ENCODE measurements at regions not wholly inside any gene's neighbourhood (a gene's known extent, or its start where the extent isn't known, plus 50 kb on each side); places are given as distances from the start of the nearest gene placed in this dataset.
A peak's percentile ranks its signal among the peaks of the same experiment; 100 is the strongest.

GRCh38 chr9:21570643-21571275, 88.6 kb upstream of the IFNE start:
- no peak for DNase-seq (ENCODE audit: low read depth in 1 of 2, low spot score in 1 of 2)
- Histone ChIP-seq H3K9me3 (ENCODE audit: low read depth) (no peaks in the 10 kb centered on the region), H3K27ac (no peak overlapping the region), H3K4me1 (ENCODE audit: low read depth) (no peaks in the 10 kb centered on the region), H3K36me3 (no peaks in the 10 kb centered on the region), H3K27me3 (peaks cover 5% of the 10 kb centered on the region), H3K4me3 (no peak overlapping the region)
- TF ChIP-seq CTCF (IDR thresholded peaks at IDR 0.05; ENCODE audit: low read depth, low read length), result no peak

- no peak for TF ChIP-seq CTCF (IDR thresholded peaks at IDR 0.05; ENCODE audit: low read depth, low read length)
Measured at GRCh38 chr9:21574261-21574660, 92.1 kb upstream of the IFNE start.

GRCh38 chr9:21576331-21577189, 94.4 kb upstream of the IFNE start:
- peak in 1 of 2 donors; percentile 95 for DNase-seq (ENCODE audit: low read depth in 1 of 2, low spot score in 1 of 2)
- TF ChIP-seq CTCF (IDR thresholded peaks at IDR 0.05; ENCODE audit: low read depth, low read length), result no peak
- no peaks in the 10 kb centered on the region for H3K27me3 ChIP-seq
- H3K27ac ChIP-seq, result no peak overlapping the region
- H3K36me3 ChIP-seq, result no peaks in the 10 kb centered on the region
- no peaks in the 10 kb centered on the region for H3K4me1 ChIP-seq (ENCODE audit: low read depth)
- H3K9me3 ChIP-seq (ENCODE audit: low read depth), result no peaks in the 10 kb centered on the region
- no peak overlapping the region for H3K4me3 ChIP-seq

More at GRCh38 chr9:21574261-21574660, 92.1 kb upstream of the IFNE start:
- Histone ChIP-seq H3K27me3 (no peaks in the 10 kb centered on the region), H3K27ac (no peak overlapping the region), H3K4me1 (ENCODE audit: low read depth) (no peaks in the 10 kb centered on the region), H3K4me3 (no peak overlapping the region), H3K9me3 (ENCODE audit: low read depth) (no peaks in the 10 kb centered on the region), H3K36me3 (no peaks in the 10 kb centered on the region)
- DNase-seq (ENCODE audit: low read depth in 1 of 2, low spot score in 1 of 2), result no peak

GRCh38 chr9:21579247-21579671, 97.1 kb upstream of the IFNE start:
- no peak for TF ChIP-seq CTCF (IDR thresholded peaks at IDR 0.05; ENCODE audit: low read depth, low read length)
- DNase-seq (ENCODE audit: low read depth in 1 of 2, low spot score in 1 of 2), result peak in 1 of 2 donors; percentile 61
- Histone ChIP-seq H3K4me3 (no peak overlapping the region), H3K9me3 (ENCODE audit: low read depth) (no peaks in the 10 kb centered on the region), H3K36me3 (no peaks in the 10 kb centered on the region), H3K27ac (no peak overlapping the region), H3K4me1 (ENCODE audit: low read depth) (no peaks in the 10 kb centered on the region), H3K27me3 (no peaks in the 10 kb centered on the region)

- no peak overlapping the region for H3K4me3 ChIP-seq
Measured at GRCh38 chr9:21579743-21580142, 97.6 kb upstream of the IFNE start.

More at GRCh38 chr9:21579743-21580142, 97.6 kb upstream of the IFNE start:
- no peaks in the 10 kb centered on the region for H3K4me1 ChIP-seq (ENCODE audit: low read depth)
- H3K9me3 ChIP-seq (ENCODE audit: low read depth), result no peaks in the 10 kb centered on the region
- no peaks in the 10 kb centered on the region for H3K27me3 ChIP-seq
- H3K27ac ChIP-seq, result no peak overlapping the region
- no peaks in the 10 kb centered on the region for H3K36me3 ChIP-seq
- no peak for TF ChIP-seq CTCF (IDR thresholded peaks at IDR 0.05; ENCODE audit: low read depth, low read length)
- peak in 1 of 2 donors; percentile 10 for DNase-seq (ENCODE audit: low read depth in 1 of 2, low spot score in 1 of 2)
